Brain microvascular endothelial cell (primary cell): ENCODE measurements at regions not wholly inside any gene's neighbourhood (a gene's known extent, or its start where the extent isn't known, plus 50 kb on each side); places are given as distances from the start of the nearest gene placed in this dataset.

Source experiments
- DNase-seq: peaks from one replicate; pipeline ENCODE4 v3.0.0-alpha.2; 2020
- H3K27ac ChIP-seq: fragments of 250-450 bp; sonication (Bioruptor Pico); 2 replicates; pipeline ENCODE4 v1.5.1; 2020; ENCODE audit warnings: mild to moderate bottlenecking, moderate library complexity
- H3K27me3 ChIP-seq: fragments of 250-450 bp; sonication (Bioruptor Pico); replicated peaks from 2 replicates; pipeline ENCODE4 v1.5.1; 2020; ENCODE audit warnings: mild to moderate bottlenecking
- H3K36me3 ChIP-seq: fragments of 250-450 bp; sonication (Bioruptor Pico); replicated peaks from 2 replicates; pipeline ENCODE4 v1.5.1; 2020; ENCODE audit warnings: mild to moderate bottlenecking
- H3K4me3 ChIP-seq: 2 replicates; pipeline ENCODE4 v1.5.1; 2011; ENCODE audit warnings: low read depth, mild to moderate bottlenecking, control low read depth, low read length, moderate library complexity
- in situ Hi-C: cut with HindIII; loops from 2 replicates; pipeline ENCODE4 v1.10.0; 2017; ENCODE audit warnings: low sequenced_read_pairs, low pct_ligation_motif_present
- TF ChIP-seq, protein P1 (sequence below): IDR thresholded peaks from 2 replicates; pipeline ENCODE4 v1.5.1; 2011; ENCODE audit warnings: low read depth, mild to moderate bottlenecking, moderate library complexity, low read length, control low read depth, inconsistent platforms; ENCODE audit errors: missing control alignments

DNA sequence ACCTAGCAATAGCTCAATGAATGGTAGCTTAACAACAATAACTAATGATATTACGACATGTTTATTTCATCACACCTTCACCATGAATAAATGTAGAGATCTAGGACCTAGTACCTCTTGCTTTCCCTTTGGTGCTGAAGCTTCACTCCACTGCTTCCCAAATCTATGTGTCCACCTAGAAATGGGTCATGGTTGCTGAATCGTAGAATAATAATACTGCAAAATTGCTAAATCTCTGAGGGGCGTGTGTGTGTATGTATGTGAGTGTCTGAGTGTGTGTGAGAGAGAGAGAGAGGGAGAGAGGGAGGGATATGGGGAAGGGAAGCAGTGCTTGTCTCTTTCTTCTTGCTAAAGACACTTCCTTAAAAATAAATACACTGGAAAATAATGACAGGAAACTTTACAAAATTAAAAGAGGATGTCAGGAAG is 109.3 kb upstream of the BMP2K start:
- DNase-seq: no peak
- Histone ChIP-seq H3K36me3 (no peaks in the 10 kb centered on the region), H3K27me3 (no peaks in the 10 kb centered on the region), H3K27ac (no peak overlapping the region), H3K4me3 (no peak overlapping the region)
- in situ Hi-C loops: no loop called here
- TF ChIP-seq, protein P1, sequence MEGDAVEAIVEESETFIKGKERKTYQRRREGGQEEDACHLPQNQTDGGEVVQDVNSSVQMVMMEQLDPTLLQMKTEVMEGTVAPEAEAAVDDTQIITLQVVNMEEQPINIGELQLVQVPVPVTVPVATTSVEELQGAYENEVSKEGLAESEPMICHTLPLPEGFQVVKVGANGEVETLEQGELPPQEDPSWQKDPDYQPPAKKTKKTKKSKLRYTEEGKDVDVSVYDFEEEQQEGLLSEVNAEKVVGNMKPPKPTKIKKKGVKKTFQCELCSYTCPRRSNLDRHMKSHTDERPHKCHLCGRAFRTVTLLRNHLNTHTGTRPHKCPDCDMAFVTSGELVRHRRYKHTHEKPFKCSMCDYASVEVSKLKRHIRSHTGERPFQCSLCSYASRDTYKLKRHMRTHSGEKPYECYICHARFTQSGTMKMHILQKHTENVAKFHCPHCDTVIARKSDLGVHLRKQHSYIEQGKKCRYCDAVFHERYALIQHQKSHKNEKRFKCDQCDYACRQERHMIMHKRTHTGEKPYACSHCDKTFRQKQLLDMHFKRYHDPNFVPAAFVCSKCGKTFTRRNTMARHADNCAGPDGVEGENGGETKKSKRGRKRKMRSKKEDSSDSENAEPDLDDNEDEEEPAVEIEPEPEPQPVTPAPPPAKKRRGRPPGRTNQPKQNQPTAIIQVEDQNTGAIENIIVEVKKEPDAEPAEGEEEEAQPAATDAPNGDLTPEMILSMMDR: no peak

DNA sequence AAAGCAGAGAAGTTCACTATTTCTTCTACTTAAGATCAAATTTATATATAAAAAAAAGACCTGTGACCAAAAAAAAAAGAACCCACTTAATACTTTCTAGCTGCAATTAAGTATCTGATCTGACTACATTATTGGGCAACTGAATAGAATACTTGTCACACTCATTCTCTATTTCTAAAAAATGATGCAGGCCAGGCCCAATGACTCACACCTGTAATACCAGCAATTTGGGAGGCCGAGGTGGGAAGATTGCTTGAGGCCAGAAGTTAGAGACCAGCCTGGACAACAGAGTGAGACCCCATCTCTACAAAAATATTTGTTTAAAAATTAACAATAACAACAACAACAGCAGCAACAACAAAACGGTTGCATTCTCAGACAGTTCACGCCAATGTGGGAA is 108.8 kb upstream of the BMP2K start:
- no peaks in the 10 kb centered on the region for H3K36me3 ChIP-seq
- DNase-seq: no peak
- no peak overlapping the region for H3K4me3 ChIP-seq
- TF ChIP-seq, protein P1: no peak
- in situ Hi-C loops: no loop called here
- H3K27ac ChIP-seq: no peak overlapping the region
- no peaks in the 10 kb centered on the region for H3K27me3 ChIP-seq

DNA sequence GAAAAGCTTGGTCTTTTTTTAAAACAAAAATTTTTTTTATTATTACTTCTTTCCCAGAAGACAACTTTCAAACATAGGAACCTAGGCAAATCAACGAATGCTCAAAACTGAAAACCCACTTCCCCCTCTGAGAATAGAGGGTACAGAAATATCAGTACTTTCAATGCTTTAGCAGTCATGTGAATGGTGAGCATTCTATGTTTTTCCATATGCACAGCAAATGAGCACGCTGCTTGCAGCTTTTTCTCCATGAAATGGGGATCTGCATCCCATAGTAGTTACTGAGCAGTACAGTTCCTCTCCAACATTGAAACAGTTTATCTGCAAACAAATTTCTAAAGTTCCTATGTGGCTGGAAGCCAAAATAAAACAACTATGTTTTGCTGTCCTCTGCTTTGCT is 108.4 kb upstream of the BMP2K start:
- Histone ChIP-seq H3K27ac (no peak overlapping the region), H3K4me3 (no peak overlapping the region), H3K36me3 (no peaks in the 10 kb centered on the region), H3K27me3 (no peaks in the 10 kb centered on the region)
- DNase-seq: no peak
- TF ChIP-seq, protein P1: no peak
- in situ Hi-C loops: no loop called here

DNA sequence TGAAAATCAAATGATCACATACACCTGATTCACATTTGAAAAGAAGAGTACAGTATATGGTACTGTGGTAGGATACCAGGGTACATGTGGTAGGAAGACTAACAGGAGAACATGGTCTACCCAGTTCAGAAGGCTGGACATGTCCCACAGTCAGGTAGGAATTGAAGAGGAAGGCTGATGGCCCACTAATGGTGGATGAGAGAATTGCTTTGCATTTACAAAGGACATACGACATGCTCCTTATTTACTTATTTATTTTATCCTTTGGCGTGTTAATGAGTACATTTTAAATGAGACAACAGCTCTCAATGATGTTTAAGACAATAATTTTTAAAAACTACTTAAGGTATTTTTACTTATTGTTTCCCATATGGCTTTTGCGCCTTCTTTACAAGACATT is 106.7 kb upstream of the BMP2K start:
- in situ Hi-C loops: no loop called here
- DNase-seq: no peak
- Histone ChIP-seq H3K4me3 (no peak overlapping the region), H3K36me3 (no peaks in the 10 kb centered on the region), H3K27me3 (no peaks in the 10 kb centered on the region), H3K27ac (no peak overlapping the region)
- TF ChIP-seq, protein P1: peak; percentile 35

DNA sequence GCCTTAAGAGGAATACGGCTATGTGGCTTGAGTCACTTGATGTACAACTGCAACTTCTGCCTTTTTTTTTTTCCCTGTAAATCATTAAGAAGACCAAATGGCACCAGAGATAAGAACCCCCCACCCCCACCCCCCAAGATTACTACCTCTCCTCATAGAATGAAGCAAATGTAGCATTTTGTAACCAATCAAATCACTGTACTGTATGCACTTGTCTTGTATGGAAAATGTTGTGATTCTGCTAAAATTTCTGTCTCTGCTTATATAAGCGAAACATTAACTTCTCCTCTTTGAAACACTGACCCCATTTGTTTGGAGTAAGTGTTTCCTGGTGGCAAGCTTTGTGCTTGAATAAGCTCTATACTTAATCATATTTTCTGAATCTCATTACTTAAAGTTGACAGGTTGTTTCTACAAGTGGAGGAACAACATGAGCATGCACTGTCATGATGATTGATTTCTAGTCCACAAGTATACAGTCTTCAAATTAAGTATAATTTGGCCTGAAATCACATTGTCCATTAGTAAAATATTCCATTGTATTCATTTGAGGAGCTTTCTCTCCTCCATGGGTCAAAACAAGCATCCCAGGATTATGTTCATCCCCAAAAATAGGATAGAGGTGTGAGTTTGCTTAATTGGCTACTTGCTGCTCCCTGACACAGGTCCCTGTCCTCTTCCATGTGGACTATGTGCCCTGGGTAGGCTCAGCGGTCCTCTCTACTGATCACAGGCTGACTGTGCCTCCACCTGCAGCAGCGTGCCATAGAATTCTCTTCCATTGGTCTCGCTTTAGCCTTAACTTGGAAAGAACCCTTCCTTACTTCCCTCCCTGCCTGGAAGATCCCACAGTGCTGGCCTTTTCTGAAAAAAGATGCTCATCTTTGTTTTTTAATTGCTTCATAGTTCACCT is 104.0 kb upstream of the BMP2K start:
- no peak for DNase-seq
- TF ChIP-seq, protein P1: no peak
- in situ Hi-C loops: no loop called here
- no peak overlapping the region for H3K4me3 ChIP-seq
- H3K27me3 ChIP-seq: no peaks in the 10 kb centered on the region
- H3K27ac ChIP-seq: no peak overlapping the region
- H3K36me3 ChIP-seq: no peaks in the 10 kb centered on the region
